Body of pancreas (tissue), 4 donors: ENCODE measurements at regions not wholly inside any gene's neighbourhood (a gene's known extent, or its start where the extent isn't known, plus 50 kb on each side); places are given as distances from the start of the nearest gene placed in this dataset.
"Not testable (repeated sequence)": the region's sequence is repeated elsewhere in the genome, so short reads cannot be mapped to it uniquely, and the experiment has no call there.

Source experiments
- CTCF ChIP-seq, 7 experiments: fragments of 450-650 bp in 4 of 7; fragments of 200-600 bp in 3 of 7; sonication (generic) in 3 of 7; IDR thresholded peaks; one replicate each; pipeline ENCODE4 v1.5.1; 2016 to 2019; ENCODE audit warnings: antibody characterized with exemption in 7 of 7
- POLR2A ChIP-seq, 3 donors: fragments of 450-650 bp; IDR thresholded peaks; one replicate each; pipeline ENCODE4 v1.6.1; 2016; ENCODE audit warnings: antibody characterized with exemption in 3 of 3, mild to moderate bottlenecking in 2 of 3

GRCh38 chr1:101600615-101601014 lies 363.8 kb downstream of the S1PR1 start:
- TF ChIP-seq CTCF, POLR2A (IDR thresholded peaks at IDR 0.05): not testable (repeated sequence)
